HUDEP-2 (cell line): ENCODE measurements at regions not wholly inside any gene's neighbourhood (a gene's known extent, or its start where the extent isn't known, plus 50 kb on each side); places are given as distances from the start of the nearest gene placed in this dataset.
A peak's percentile ranks its signal among the peaks of the same experiment; 100 is the strongest.

Source experiments
- DNase-seq, 76 experiments: peaks; one replicate each; lab custom pipeline; 2025; ENCODE audit not compliant: unreplicated experiment in 76 of 76; lab: John Stamatoyannopoulos, UW

DNA sequence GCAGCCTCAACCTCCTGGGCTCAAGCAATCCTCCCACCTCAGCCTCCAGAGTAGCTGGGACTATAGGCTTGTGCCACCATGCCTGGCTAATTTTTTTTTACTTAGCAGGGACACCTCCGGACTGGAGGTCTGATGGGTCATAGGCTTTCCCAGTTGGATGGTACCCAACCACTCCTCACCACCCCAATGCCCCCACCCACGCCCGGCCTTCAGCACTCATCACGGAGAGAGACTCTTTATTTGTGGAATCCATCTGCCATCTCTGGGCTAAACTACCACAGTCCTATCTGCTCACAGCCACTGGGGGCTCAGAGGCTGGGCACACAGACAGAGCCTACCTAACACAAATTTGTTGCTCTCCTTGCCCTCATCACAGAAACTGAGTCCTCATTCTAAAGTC, 58.3 kb upstream of the STXBP1 start:
- no peak for DNase-seq

DNA sequence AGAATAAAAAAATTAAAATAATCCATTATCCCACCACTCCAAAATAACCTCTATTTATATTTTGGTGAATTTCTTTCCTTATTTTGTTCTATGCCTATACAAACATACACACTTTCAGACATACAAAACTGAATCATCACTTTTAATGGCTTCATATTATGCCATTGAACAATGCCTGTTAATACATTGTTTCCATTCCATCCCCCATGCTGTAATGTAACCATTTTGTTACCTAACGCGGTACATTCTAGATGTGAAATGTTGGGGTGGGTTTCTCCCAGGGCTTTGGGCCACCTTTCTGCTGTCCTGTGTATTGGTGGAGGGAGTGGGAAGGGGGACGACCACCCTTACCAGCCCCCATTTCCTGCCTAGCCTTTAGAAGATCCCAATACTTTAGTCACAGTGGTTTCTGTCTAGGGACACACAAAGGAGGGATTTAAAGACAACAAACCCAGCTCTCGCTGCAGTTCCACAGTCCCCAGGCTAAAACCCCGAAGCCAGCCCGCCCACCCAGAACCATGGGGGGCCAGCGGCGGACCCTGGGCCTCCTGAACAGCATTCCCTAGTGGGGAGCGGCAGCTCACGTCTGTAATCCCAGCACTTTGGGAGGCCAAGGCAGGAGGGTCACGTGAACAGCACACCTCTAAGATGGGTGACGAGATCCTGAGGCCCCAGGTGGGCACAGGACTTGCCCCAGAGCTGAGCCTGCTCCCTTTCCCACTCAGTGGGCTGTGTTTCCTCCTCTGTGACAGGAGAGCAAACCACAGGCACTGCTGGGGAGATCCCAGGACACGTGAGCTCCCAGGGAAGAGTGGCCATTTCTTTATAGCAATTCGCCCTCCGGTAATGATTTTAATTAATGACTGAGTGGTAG, 56.9 kb upstream of the STXBP1 start:
- DNase-seq: no peak

GRCh38 chr9:127555840-127556820, 55.9 kb upstream of the STXBP1 start:
- peak in 73 of 76 experiments; percentile 32 to 90 (median 73) for DNase-seq

DNA sequence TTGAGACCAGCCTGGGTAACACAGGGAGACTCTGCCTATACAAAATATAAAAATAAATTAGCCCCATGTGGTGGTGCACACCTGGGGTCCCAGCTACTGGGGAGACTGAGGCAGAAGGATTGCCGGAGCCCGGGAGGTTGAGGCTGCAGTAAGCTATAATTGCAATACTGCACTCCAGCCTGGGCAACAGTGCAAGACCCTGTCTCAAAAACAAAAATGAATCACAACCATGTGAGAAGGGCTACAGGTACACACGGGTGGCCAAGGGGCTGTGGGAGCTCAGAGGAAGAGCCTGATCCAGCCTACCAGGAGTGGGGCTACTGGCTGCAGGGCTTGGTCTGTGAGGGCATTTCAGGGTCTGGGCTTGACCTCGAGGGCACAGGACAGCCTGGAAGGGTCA, 55.2 kb upstream of the STXBP1 start:
- DNase-seq: no peak

GRCh38 chr9:127557466-127557869, 54.6 kb upstream of the STXBP1 start:
- peak in 6 of 76 experiments; percentile 3 to 35 (median 22) for DNase-seq

- DNase-seq: no peak
Measured at GRCh38 chr9:127557998-127558546, 54.0 kb upstream of the STXBP1 start.

DNA sequence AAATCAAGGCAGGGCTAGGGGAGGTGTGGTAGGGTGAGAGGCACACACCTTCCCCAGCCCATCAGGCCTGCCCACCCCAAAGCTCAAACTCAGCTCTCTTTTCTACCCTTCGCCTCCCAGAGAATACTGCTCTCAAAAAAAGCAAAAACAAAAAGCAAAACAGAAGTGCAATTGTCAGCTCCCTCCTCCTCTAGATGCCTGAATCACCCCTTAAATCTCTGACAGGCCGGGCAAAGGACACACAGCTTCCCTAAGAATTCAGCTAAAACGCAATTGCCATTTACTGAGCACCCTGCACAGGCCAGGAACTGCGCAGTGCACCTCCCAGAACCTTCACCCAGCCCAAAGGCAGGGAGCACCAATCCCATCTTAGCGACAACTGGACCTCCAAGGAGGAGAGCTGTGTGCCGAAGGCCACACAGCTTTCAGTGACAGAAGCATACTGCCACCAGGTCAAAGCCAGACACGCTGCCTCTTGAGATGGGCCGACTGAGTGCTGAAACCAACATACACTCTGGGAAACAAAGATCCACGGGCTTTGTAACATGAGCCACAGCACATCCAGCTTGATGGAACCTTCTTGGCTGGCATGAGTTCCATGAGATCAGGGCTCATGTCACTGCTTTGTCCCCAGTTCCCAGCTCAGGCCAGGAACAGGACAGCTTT, 53.4 kb upstream of the STXBP1 start:
- DNase-seq: no peak

- no peak for DNase-seq
Measured at GRCh38 chr9:127559247-127559680, 52.8 kb upstream of the STXBP1 start.

DNA sequence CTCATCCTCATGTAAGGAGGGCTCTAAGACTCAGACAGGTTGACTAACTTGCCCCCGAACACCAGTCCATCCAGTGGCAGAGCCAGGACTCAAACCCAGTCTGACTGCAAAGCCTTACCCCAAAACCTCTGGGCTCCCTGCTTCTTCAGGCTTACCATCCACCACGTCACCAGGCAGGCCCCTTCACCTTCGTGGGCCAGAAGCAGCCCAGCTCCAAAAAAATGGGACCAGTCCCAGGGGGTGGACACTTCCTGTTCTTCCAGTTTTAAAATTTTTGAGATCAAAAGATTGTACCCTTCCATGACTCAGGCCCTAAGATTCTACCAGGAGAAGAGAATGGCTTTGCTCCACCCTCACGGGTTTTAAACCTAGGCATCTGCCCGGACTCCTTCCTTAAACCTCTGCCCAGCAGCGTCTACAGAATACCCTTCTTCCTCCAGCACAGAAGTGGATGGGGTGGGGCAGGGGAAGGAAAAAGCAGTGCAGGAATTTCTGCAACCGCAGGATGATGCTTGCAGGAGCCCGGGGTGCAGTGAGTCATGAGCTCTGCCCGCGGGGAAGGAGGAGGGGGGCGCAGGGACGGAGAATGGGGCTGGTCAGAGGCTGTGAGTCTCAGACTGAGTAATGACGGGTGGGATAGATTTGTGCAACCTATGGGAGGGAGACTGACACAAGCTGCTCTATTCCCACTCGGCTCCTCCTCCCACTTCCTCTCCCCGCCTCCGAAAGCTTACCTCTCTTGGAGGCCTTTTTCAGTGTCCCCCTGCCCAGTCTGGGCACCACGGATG, 50.4 kb upstream of the STXBP1 start:
- peak in 40 of 76 experiments; percentile 14 to 78 (median 39) for DNase-seq
